HL-60/S4 (cell line): ENCODE measurements at regions not wholly inside any gene's neighbourhood (a gene's known extent, or its start where the extent isn't known, plus 50 kb on each side); places are given as distances from the start of the nearest gene placed in this dataset.

ENCODE experiments used
- in situ Hi-C: fragments of 300-500 bp; cut with MboI; formaldehyde crosslinking; loops from 2 replicates; pipeline ENCODE4 v1.14.3; 2022; ENCODE audit warnings: low sequenced_read_pairs

- in situ Hi-C loops, result no loop called here
Observed at GRCh38 chr9:14520341-14520740, 172.9 kb downstream of the ZDHHC21 start.

GRCh38 chr9:14517154-14517906 is 175.9 kb downstream of the ZDHHC21 start:
- in situ Hi-C loops, result no loop called here

GRCh38 chr9:14516656-14517055 is 176.6 kb downstream of the ZDHHC21 start:
- in situ Hi-C loops, result no loop called here

GRCh38 chr9:14515571-14516198 is 177.5 kb downstream of the ZDHHC21 start:
- in situ Hi-C loops, result no loop called here

GRCh38 chr9:14515049-14515448 is 178.2 kb downstream of the ZDHHC21 start:
- in situ Hi-C loops, result no loop called here

GRCh38 chr9:14512942-14513341 is 180.3 kb downstream of the ZDHHC21 start:
- in situ Hi-C loops, result no loop called here

GRCh38 chr9:14511452-14511851 is 181.8 kb downstream of the ZDHHC21 start:
- in situ Hi-C loops, result no loop called here

- in situ Hi-C loops, result no loop called here
Observed at GRCh38 chr9:14508884-14509283, 184.3 kb downstream of the ZDHHC21 start.

- in situ Hi-C loops, result no loop called here
Observed at GRCh38 chr9:14501366-14501765, 187.4 kb upstream of the NFIB start.

- in situ Hi-C loops, result no loop called here
Observed at GRCh38 chr9:14500705-14501104, 186.8 kb upstream of the NFIB start.

- in situ Hi-C loops, result no loop called here
Observed at GRCh38 chr9:14499976-14500375, 186.0 kb upstream of the NFIB start.

- in situ Hi-C loops, result no loop called here
Observed at GRCh38 chr9:14498824-14499223, 184.9 kb upstream of the NFIB start.

GRCh38 chr9:14497476-14497875 is 183.5 kb upstream of the NFIB start:
- in situ Hi-C loops, result no loop called here

GRCh38 chr9:14488421-14489190 is 174.7 kb upstream of the NFIB start:
- in situ Hi-C loops, result no loop called here

GRCh38 chr9:14487547-14488185 is 173.7 kb upstream of the NFIB start:
- in situ Hi-C loops, result no loop called here

- in situ Hi-C loops, result no loop called here
Observed at GRCh38 chr9:14485366-14485765, 171.4 kb upstream of the NFIB start.

GRCh38 chr9:14482856-14483255 is 168.9 kb upstream of the NFIB start:
- in situ Hi-C loops, result no loop called here

GRCh38 chr9:14480526-14480925 is 166.6 kb upstream of the NFIB start:
- in situ Hi-C loops, result no loop called here

GRCh38 chr9:14479163-14479560 is 165.2 kb upstream of the NFIB start:
- in situ Hi-C loops, result no loop called here

- in situ Hi-C loops, result no loop called here
Observed at GRCh38 chr9:14478175-14479162, 164.5 kb upstream of the NFIB start.
